ENCODE measurements at regions not wholly inside any gene's neighbourhood (a gene's known extent, or its start where the extent isn't known, plus 50 kb on each side); places are given as distances from the start of the nearest gene placed in this dataset.

GRCh38 chr3:106257172-106257571, 388.4 kb upstream of the CBLB start:
- TF ChIP-seq CTCF (IDR thresholded peaks at IDR 0.05; ENCODE audit: low read depth, low read length) = no peak
- no peak for TF ChIP-seq EZH2phosphoT487 (IDR thresholded peaks at IDR 0.05; ENCODE audit: low read depth)
